ENCODE measurements at regions not wholly inside any gene's neighbourhood (a gene's known extent, or its start where the extent isn't known, plus 50 kb on each side); places are given as distances from the start of the nearest gene placed in this dataset.
"Not testable (repeated sequence)": the region's sequence is repeated elsewhere in the genome, so short reads cannot be mapped to it uniquely, and the experiment has no call there.

- in situ Hi-C loops (cut with MboI; ENCODE audit: low sequenced_read_pairs): no loop called here
Measured at GRCh38 chr12:88923631-88924030, 343.4 kb upstream of the KITLG start.

DNA sequence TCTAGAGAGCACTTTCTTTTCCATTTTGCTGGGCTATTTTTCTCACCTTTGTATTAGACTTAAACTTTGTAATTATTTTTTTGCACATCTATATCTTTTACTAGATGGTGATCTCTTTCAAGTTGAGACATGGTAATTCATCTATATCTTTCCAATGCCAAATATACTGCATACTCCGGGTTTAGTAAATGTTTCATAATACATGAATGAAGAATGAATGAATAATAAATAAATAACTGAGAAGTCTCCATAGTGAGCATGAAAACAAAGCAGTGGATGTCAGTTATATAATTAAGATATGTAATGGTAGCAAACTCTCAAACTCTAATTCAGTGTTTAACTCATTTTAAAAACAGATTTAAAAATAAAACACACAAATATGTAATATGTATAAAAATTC is 342.5 kb upstream of the KITLG start:
- in situ Hi-C loops (cut with MboI; ENCODE audit: low sequenced_read_pairs): no loop called here

GRCh38 chr12:88921890-88922532 is 341.7 kb upstream of the KITLG start:
- in situ Hi-C loops (cut with MboI; ENCODE audit: low sequenced_read_pairs): no loop called here

GRCh38 chr12:88921434-88921833 is 341.2 kb upstream of the KITLG start:
- in situ Hi-C loops (cut with MboI; ENCODE audit: low sequenced_read_pairs): no loop called here

DNA sequence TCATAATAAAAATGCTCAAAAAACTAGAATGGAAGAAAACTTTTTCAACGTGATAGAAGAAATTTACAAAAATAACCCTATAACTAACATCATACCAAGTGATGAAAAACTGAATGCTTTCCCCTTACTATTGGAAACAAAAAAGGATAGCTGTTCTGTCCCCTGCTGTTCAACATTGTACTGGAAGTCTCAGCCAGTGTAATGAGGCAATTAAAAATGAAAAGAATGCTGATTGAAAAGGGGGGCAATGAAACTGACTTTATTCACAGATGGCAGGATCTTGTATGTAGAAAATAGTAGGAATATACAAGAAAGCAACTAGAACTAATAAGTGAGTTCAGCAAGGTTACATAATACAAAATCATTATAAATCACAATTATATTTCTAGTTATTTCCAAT is 337.9 kb upstream of the KITLG start:
- in situ Hi-C loops (cut with MboI; ENCODE audit: low sequenced_read_pairs): no loop called here

DNA sequence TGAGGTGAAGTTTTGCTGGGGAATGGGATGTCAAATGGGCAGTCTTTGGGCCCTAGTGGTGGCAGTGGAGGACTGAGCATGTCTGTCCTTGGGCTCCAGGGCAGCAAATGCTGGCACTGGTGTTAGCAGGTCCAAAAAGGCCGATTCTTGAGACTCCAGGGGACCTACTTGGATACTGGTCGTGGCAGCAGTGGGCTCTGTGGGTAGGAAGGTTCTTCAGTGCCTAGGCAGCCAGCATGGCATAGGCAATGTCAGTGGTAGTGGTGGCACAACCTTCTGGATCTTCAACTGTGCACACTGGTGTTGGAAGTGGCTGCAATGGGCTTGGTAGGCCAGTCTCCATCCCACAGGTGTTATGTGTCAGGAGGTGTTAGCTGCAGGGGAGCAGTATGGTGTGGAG is 334.7 kb upstream of the KITLG start:
- in situ Hi-C loops (cut with MboI; ENCODE audit: low sequenced_read_pairs): no loop called here

GRCh38 chr12:88909510-88909909 is 329.2 kb upstream of the KITLG start:
- in situ Hi-C loops (cut with MboI; ENCODE audit: low sequenced_read_pairs): no loop called here

DNA sequence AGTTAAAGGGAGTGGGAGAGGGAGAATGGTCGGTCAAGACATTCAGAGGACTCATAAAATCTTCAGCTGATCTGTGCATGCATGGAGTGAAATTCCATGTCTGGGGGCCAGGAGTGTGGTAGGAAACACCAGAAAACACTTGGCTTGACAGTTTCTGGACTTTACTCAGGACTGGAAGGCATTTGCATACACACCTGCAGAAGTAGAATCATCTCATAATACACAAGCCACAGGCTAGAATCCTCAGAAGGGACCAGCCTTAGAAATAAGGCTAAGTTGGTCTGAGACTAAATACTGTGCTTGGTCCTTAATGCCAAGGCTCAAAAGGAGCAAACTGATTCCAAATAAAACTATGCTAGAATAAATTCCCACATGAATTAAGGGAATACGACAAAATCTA is 328.1 kb upstream of the KITLG start:
- in situ Hi-C loops (cut with MboI; ENCODE audit: low sequenced_read_pairs): no loop called here

DNA sequence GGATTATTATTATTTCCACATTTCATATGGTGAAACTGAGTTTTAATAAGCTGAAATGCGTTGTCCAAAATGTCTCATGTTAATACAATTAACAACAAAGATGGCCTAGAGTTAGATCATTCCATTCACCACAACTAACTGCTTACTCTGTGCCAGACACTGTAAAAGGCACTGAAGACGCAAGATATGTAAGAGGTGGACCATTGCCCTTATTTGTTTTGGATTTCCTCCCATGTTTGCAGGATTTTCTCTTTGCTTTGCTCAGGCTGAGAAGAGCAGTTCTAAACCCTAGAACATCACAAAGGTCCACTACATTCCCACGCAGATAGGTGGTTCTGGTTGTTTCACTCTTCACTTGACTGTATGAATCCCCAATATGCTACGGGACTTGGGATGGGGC is 324.4 kb upstream of the KITLG start:
- in situ Hi-C loops (cut with MboI; ENCODE audit: low sequenced_read_pairs): no loop called here

DNA sequence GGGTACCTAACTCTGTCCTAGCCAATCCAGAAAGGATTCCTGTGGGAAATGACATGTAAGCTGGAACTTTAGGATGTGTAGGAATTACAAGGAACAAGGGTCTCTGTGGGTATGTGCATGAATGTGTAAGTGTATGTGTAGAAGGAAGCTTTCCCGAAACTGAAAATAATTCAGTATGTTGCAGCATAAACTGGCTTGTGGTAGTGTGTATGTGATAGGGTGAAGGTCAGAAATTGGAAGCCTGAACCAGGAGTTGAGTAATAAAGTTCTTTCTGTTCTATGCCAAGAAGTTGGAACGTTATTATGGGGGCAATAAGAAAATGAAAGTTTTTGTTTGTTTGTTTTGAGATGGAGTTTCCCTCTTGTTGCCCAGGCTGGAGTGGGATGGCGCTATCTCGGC is 323.1 kb upstream of the KITLG start:
- in situ Hi-C loops (cut with MboI; ENCODE audit: low sequenced_read_pairs): no loop called here

DNA sequence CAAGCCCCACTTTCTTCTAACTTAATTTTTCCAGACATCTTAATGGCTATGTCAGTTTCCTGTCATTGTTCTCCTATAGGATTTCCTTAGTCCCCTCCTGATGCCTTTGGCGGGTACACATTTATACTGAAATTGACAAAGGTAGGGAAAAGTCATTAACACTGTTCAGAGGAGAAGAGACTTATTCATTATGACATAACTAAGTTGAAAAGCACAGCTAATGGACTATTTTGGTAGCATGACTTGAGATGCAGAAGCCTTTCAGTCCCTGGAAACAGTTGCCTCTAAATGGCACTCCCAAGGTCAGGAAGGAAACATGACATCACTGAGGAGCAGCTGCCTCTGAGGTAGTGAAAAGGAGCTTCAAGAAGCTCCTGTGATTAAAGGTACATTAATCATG is 317.5 kb upstream of the KITLG start:
- in situ Hi-C loops (cut with MboI; ENCODE audit: low sequenced_read_pairs): no loop called here

DNA sequence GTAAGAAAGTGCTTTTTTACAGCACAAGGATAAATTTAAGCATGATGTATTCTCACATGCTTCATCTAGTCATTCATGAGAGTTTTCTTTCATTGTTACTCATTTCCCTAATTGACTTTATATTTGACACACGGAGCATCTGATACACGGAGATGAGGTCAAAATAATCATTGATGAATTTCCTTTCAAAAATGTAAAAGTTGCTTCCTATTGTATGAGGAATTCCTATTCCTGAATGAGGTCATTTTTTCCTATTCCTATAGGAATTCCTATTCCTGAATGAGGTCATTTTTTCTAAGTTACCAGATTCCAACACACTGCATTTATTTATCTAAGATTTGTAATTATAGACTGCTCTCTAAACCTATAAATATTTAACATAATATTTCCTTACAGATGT is 316.7 kb upstream of the KITLG start:
- in situ Hi-C loops (cut with MboI; ENCODE audit: low sequenced_read_pairs): no loop called here

DNA sequence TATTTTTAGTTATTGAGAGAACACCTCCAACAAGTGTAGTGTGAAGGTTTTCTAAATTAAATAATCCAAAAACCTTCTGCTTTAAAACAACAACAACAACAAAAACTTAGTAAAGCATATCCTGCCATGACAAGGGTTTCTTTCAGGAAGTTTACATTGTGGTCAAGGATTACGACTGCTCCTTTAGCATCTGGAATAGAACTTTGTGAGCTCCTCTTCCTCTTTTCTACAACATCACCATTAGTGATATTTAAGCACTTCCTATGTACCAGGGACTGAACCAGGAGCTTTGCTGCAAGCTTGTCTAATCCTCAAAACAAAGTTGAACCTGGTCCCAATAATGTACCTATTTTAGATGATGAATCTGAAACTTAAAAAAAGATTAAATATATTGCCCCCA is 315.4 kb upstream of the KITLG start:
- in situ Hi-C loops (cut with MboI; ENCODE audit: low sequenced_read_pairs): no loop called here

GRCh38 chr12:88893801-88894200 is 313.5 kb upstream of the KITLG start:
- in situ Hi-C loops (cut with MboI; ENCODE audit: low sequenced_read_pairs): no loop called here

GRCh38 chr12:88891434-88891833 is 311.2 kb upstream of the KITLG start:
- in situ Hi-C loops (cut with MboI; ENCODE audit: low sequenced_read_pairs): not testable (repeated sequence)

- in situ Hi-C loops (cut with MboI; ENCODE audit: low sequenced_read_pairs): no loop called here
Measured at GRCh38 chr12:88889326-88890110, 309.2 kb upstream of the KITLG start.

GRCh38 chr12:88884600-88884999 is 304.3 kb upstream of the KITLG start:
- in situ Hi-C loops (cut with MboI; ENCODE audit: low sequenced_read_pairs): no loop called here

- in situ Hi-C loops (cut with MboI; ENCODE audit: low sequenced_read_pairs): no loop called here
Measured at GRCh38 chr12:88882662-88883061, 302.4 kb upstream of the KITLG start.

- in situ Hi-C loops (cut with MboI; ENCODE audit: low sequenced_read_pairs): no loop called here
Measured at GRCh38 chr12:88880051-88880450, 299.8 kb upstream of the KITLG start.

- in situ Hi-C loops (cut with MboI; ENCODE audit: low sequenced_read_pairs): no loop called here
Measured at GRCh38 chr12:88878295-88878694, 298.0 kb upstream of the KITLG start.

DNA sequence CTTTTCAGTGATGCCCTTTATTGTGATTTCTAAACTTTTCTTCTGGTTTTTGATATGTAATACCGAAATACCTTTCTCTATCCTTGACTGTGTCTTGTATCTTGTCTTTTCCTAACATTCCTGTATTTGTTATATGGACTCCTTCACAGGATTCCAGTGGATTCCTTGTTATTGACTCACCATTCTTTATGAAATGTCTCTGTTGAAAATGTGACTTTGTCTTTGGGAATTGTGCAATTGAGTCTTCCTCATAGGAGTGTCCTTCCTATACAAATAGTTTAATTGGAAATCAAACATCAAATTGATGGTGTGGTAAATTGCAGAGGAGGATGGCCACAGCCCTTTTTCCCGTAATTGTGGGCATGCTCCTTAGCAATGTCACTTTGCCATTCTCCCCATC is 296.6 kb upstream of the KITLG start:
- in situ Hi-C loops (cut with MboI; ENCODE audit: low sequenced_read_pairs): no loop called here

DNA sequence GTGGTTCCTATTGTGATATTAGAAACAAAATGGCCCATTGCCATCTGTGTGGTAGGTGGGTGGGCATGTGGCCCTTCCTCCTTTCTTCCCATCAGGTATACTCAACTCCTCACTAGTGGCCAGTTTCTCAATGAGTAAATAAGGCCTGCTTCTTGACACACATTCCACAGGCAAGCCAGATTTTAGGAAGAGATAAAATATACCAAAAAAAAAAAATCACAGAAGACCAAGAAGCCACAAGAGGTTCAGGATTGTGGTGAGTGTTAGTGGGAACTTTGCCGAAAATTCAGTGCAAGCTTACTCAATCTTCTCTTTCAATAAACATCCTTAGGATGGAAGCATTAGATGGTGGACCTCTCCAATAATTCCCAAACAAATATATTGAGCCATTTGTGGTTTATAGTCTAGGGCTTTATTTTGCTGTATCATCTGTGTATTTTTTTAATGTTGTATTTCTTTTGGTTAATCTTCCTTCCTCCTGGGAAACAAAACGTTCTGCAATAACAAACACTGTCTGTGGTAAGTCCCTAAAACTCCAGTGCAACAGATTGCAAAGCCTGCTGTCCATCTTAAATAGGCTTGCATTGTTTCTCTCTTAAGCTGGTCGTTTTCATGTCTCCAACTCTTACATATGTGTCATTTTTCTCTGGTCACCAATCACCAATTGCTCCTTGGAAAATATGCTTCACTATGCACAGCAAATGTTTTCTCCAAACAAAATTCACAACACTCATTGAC is 289.9 kb upstream of the KITLG start:
- in situ Hi-C loops (cut with MboI; ENCODE audit: low sequenced_read_pairs): no loop called here

Measured in HL-60/S4 treated with phorbol 12-myristate 13-acetate at 8.2 ng/mL for 4 days and 3 days (cell line).